PC-9 (cell line): ENCODE measurements at regions not wholly inside any gene's neighbourhood (a gene's known extent, or its start where the extent isn't known, plus 50 kb on each side); places are given as distances from the start of the nearest gene placed in this dataset.
"Not testable (repeated sequence)": the region's sequence is repeated elsewhere in the genome, so short reads cannot be mapped to it uniquely, and the experiment has no call there.

ENCODE experiments used
- CTCF ChIP-seq: fragments of 200-600 bp; sonication (generic); conservative IDR thresholded peaks from 2 replicates; pipeline ENCODE4 v1.6.1; 2017; ENCODE audit warnings: mixed run types, antibody characterized with exemption, mild to moderate bottlenecking, moderate library complexity
- EZH2 ChIP-seq: fragments of 200-600 bp; sonication (generic); IDR thresholded peaks from 2 replicates; pipeline ENCODE4 v1.8.0; 2017; ENCODE audit warnings: antibody characterized with exemption, low read depth

- TF ChIP-seq CTCF, EZH2: not testable (repeated sequence)
Observed at GRCh38 chr2:242080575-242081214, 211.2 kb downstream of the RTP5 start.
